ENCODE measurements at regions not wholly inside any gene's neighbourhood (a gene's known extent, or its start where the extent isn't known, plus 50 kb on each side); places are given as distances from the start of the nearest gene placed in this dataset.

DNA sequence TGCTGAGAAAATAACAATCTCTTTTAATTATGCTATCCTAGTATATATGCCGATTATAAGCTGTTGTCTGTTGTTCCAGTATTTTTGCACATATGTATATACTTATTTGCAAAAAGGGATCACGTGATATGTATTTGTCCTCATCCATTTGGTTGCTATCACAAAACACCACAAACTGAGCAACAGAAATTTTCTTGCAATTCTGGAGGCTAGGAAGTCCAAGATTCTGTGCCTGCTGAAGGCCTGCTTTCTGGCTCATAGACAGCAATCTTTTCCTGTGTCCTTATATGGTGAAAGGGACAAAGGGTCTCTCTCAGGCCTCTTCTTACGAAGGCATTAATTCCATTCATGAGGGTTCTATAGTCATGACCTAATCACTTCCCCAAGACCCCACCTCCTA lies 186.5 kb downstream of the LPIN1 start:
- Histone ChIP-seq H3K9ac (ENCODE audit: low read length) (no peak overlapping the region), H3K27ac (ENCODE audit: low read depth, low read length) (no peak overlapping the region), H4K20me1 (ENCODE audit: insufficient read depth) (no peaks in the 10 kb centered on the region), H3K79me2 (ENCODE audit: insufficient read depth, low read length) (no peaks in the 10 kb centered on the region), H3K27me3 (ENCODE audit: insufficient read depth, low read length) (no peaks in the 10 kb centered on the region), H3K4me1 (ENCODE audit: control insufficient read depth in 1 of 2, insufficient read depth in 2 of 2, low read length in 2 of 2) (no peaks in the 10 kb centered on the region), H3K36me3 (ENCODE audit: control insufficient read depth in 1 of 2, insufficient read depth in 2 of 2, low read length in 2 of 2) (no peaks in the 10 kb centered on the region), H3K9me2 (ENCODE audit: insufficient read depth) (no peaks in the 10 kb centered on the region), H3K4me2 (ENCODE audit: low read length) (no peak overlapping the region), H2AFZ (ENCODE audit: low read depth, low read length, poor library complexity, severe bottlenecking) (no peak overlapping the region), H3K9me3 (ENCODE audit: control insufficient read depth in 1 of 2, insufficient read depth in 1 of 2, low read depth in 1 of 2, low read length in 2 of 2) (no peaks in the 10 kb centered on the region), H3K4me3 (replicated peaks in 1 of 2; ENCODE audit: low read depth in 1 of 2, low read length in 2 of 2) (no peak overlapping the region)
- ChIA-PET CTCF (no interaction called here), POLR2A (no interaction called here), RAD21 (ENCODE audit: low non-redundant PET in 1 of 2, low total read pairs in 2 of 2, uncharacterized antibody in 2 of 2, unreplicated experiment in 2 of 2) (no interaction called here)
- intact Hi-C loops (cut with micrococcal nuclease): no loop called here
- no TSS peak for BruUV-seq (replicated peaks)
- ATAC-seq (no peak), DNase-seq (ENCODE audit: low read depth, low spot score) (no peak)
- TF ChIP-seq CBX3 (IDR thresholded peaks at IDR 0.05; ENCODE audit: low read depth): no peak
- TF ChIP-seq POLR2AphosphoS5 (IDR thresholded peaks at IDR 0.05; ENCODE audit: low read depth, low read length): no peak
- TF ChIP-seq ZFX (IDR thresholded peaks at IDR 0.05): no peak
- no peak for TF ChIP-seq ELF1 (IDR thresholded peaks at IDR 0.05; ENCODE audit: borderline replicate concordance, low read depth)
- TF ChIP-seq EZH2phosphoT487 (IDR thresholded peaks at IDR 0.05; ENCODE audit: borderline replicate concordance): no peak
- TF ChIP-seq SRF (IDR thresholded peaks at IDR 0.05; ENCODE audit: low read depth): no peak
- no peak for TF ChIP-seq TCF7L2 (IDR thresholded peaks at IDR 0.05; ENCODE audit: borderline replicate concordance, extremely low read depth, insufficient read depth, insufficient read length)

DNA sequence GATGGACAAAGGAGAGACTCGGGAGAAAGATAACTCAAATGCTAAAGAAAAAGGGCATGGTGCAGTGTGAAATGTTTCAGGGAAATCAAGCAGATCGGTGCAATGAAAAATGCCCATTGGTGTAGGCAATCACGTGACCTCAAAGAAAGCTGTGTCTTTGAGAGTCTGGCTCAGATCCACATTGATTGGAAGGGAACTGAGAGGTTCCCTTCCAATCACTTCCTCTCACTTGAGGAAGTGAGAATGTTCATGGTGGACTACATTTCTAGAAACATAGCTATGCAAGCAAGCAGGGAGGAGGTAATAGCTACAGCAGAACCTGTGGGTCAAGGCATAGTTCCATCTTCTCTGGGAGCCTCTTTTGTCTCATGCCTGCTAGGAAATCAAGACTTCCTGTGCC lies 187.4 kb downstream of the LPIN1 start:
- no peak overlapping the region for H3K27ac ChIP-seq (ENCODE audit: low read depth, low read length)
- no peak overlapping the region for H3K4me2 ChIP-seq (ENCODE audit: low read length)
- no peak overlapping the region for H3K4me3 ChIP-seq (replicated peaks in 1 of 2; ENCODE audit: low read depth in 1 of 2, low read length in 2 of 2)
- no TSS peak for BruUV-seq (replicated peaks)
- no peaks in the 10 kb centered on the region for H3K36me3 ChIP-seq (ENCODE audit: control insufficient read depth in 1 of 2, insufficient read depth in 2 of 2, low read length in 2 of 2)
- H3K27me3 ChIP-seq (ENCODE audit: insufficient read depth, low read length): no peaks in the 10 kb centered on the region
- ChIA-PET CTCF (no interaction called here), POLR2A (no interaction called here), RAD21 (ENCODE audit: low non-redundant PET in 1 of 2, low total read pairs in 2 of 2, uncharacterized antibody in 2 of 2, unreplicated experiment in 2 of 2) (no interaction called here)
- intact Hi-C loops (cut with micrococcal nuclease): no loop called here
- DNase-seq (ENCODE audit: low read depth, low spot score): no peak
- TF ChIP-seq ZNF274 (IDR thresholded peaks at IDR 0.05; ENCODE audit: low read depth, low read length) (no peak), YY1 (IDR thresholded peaks at IDR 0.05; ENCODE audit: extremely low read depth, insufficient replicate concordance, low read depth, low read length) (no peak), CEBPB (IDR thresholded peaks at IDR 0.05; ENCODE audit: low read depth) (no peak), SIN3A (IDR thresholded peaks at IDR 0.05; ENCODE audit: low read depth) (no peak), EZH2phosphoT487 (IDR thresholded peaks at IDR 0.05; ENCODE audit: borderline replicate concordance) (no peak), SP1 (IDR thresholded peaks at IDR 0.05; ENCODE audit: low read depth) (no peak), TCF7L2 (IDR thresholded peaks at IDR 0.05; ENCODE audit: borderline replicate concordance, extremely low read depth, insufficient read depth, insufficient read length) (no peak), CBX3 (IDR thresholded peaks at IDR 0.05; ENCODE audit: low read depth) (no peak), POLR2AphosphoS5 (IDR thresholded peaks at IDR 0.05; ENCODE audit: low read depth, low read length) (no peak), EZH2 (IDR thresholded peaks at IDR 0.05) (no peak), ZFX (IDR thresholded peaks at IDR 0.05) (no peak), JUND (IDR thresholded peaks at IDR 0.05) (no peak)
- TF ChIP-seq, protein P1, sequence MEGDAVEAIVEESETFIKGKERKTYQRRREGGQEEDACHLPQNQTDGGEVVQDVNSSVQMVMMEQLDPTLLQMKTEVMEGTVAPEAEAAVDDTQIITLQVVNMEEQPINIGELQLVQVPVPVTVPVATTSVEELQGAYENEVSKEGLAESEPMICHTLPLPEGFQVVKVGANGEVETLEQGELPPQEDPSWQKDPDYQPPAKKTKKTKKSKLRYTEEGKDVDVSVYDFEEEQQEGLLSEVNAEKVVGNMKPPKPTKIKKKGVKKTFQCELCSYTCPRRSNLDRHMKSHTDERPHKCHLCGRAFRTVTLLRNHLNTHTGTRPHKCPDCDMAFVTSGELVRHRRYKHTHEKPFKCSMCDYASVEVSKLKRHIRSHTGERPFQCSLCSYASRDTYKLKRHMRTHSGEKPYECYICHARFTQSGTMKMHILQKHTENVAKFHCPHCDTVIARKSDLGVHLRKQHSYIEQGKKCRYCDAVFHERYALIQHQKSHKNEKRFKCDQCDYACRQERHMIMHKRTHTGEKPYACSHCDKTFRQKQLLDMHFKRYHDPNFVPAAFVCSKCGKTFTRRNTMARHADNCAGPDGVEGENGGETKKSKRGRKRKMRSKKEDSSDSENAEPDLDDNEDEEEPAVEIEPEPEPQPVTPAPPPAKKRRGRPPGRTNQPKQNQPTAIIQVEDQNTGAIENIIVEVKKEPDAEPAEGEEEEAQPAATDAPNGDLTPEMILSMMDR (IDR thresholded peaks at IDR 0.05 in 2 of 3, conservative IDR thresholded peaks at IDR 0.05 in 1 of 3; ENCODE audit: borderline replicate concordance in 1 of 3, insufficient read depth in 1 of 3, low read depth in 2 of 3, low read length in 2 of 3): no peak
- TF ChIP-seq, protein P2, sequence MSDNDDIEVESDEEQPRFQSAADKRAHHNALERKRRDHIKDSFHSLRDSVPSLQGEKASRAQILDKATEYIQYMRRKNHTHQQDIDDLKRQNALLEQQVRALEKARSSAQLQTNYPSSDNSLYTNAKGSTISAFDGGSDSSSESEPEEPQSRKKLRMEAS (IDR thresholded peaks at IDR 0.05): no peak
- no peaks in the 10 kb centered on the region for H3K4me1 ChIP-seq (ENCODE audit: control insufficient read depth in 1 of 2, insufficient read depth in 2 of 2, low read length in 2 of 2)
- no peaks in the 10 kb centered on the region for H3K9me2 ChIP-seq (ENCODE audit: insufficient read depth)
- no peak overlapping the region for H2AFZ ChIP-seq (ENCODE audit: low read depth, low read length, poor library complexity, severe bottlenecking)
- no peaks in the 10 kb centered on the region for H3K9me3 ChIP-seq (ENCODE audit: control insufficient read depth in 1 of 2, insufficient read depth in 1 of 2, low read depth in 1 of 2, low read length in 2 of 2)
- no peaks in the 10 kb centered on the region for H4K20me1 ChIP-seq (ENCODE audit: insufficient read depth)
- no peak for ATAC-seq
- H3K79me2 ChIP-seq (ENCODE audit: insufficient read depth, low read length): no peaks in the 10 kb centered on the region
- H3K9ac ChIP-seq (ENCODE audit: low read length): no peak overlapping the region
